ENCODE measurements at regions not wholly inside any gene's neighbourhood (a gene's known extent, or its start where the extent isn't known, plus 50 kb on each side); places are given as distances from the start of the nearest gene placed in this dataset.

- no peak for TF ChIP-seq POLR2A (IDR thresholded peaks at IDR 0.05)
- no peak for TF ChIP-seq CTCF (IDR thresholded peaks at IDR 0.05)
These were observed 98.1 kb downstream of the ZPLD1 start for GRCh38 chr3:102532901-102533300.
